A549 (cell line): ENCODE measurements at regions not wholly inside any gene's neighbourhood (a gene's known extent, or its start where the extent isn't known, plus 50 kb on each side); places are given as distances from the start of the nearest gene placed in this dataset.

Source experiments
- ATAC-seq, 2 experiments: fragments of 200-7000 bp in 1 of 2; fragments of >200 bp in 1 of 2; cut with Nextera tagmentation in 1 of 2; cut with Tn5 transposase in 1 of 2; 3 replicates each; pipeline versions ENCODE4 v1.8.0 to v1.9.1; 2018 to 2020; ENCODE audit warnings: mild to moderate bottlenecking in 1 of 2, moderate library complexity in 1 of 2
- CTCF ChIA-PET: fragments of 300-600 bp; sonication (Branson Sonifier 250); formaldehyde crosslinking; extraction: SDS; loops from one replicate; lab custom pipeline; 2021; ENCODE audit warnings: antibody characterized with exemption, inconsistent platforms; lab: Yijun Ruan, JAX
- POLR2A ChIA-PET: fragments of 350-600 bp; formaldehyde crosslinking; extraction: SDS; loops from one replicate; lab custom pipeline; 2021; ENCODE audit warnings: antibody characterized with exemption, inconsistent platforms; lab: Yijun Ruan, JAX
- DNase-seq, 2 experiments: peaks; one replicate each; pipeline versions ENCODE4 v3.0.0 to v3.0.0-alpha.2; 2011 to 2016; ENCODE audit warnings: low read depth in 1 of 2, low spot score in 1 of 2
- FAIRE-seq: peaks from 2 replicates; lab custom pipeline; 2011; peaks lifted over from hg19 to GRCh38; lab: Jason Lieb, UNC
- H3K27ac ChIP-seq, 2 experiments: fragments of >200 bp; sonication (Bioruptor Twin); formaldehyde crosslinking; 3 replicates each; pipeline ENCODE4 v1.5.1; 2016 to 2017
- H3K4me1 ChIP-seq: fragments of >200 bp; sonication (Bioruptor Twin); formaldehyde crosslinking; 3 replicates; pipeline ENCODE4 v1.6.1; 2016
- H3K4me2 ChIP-seq: fragments of >200 bp; sonication (Bioruptor Twin); formaldehyde crosslinking; 3 replicates; pipeline ENCODE4 v1.6.1; 2016
- H3K4me3 ChIP-seq: fragments of >200 bp; sonication (Bioruptor Twin); formaldehyde crosslinking; 3 replicates; pipeline ENCODE4 v1.5.1; 2016
- H3K9me3 ChIP-seq: fragments of >200 bp; sonication (Bioruptor Twin); formaldehyde crosslinking; 3 replicates; pipeline ENCODE4 v1.6.1; 2016
- ATOH8 ChIP-seq: fragments of 250-450 bp; sonication (Bioruptor Pico); IDR thresholded peaks from 2 replicates; pipeline ENCODE4 v1.5.0; 2020; ENCODE audit warnings: low read depth, mild to moderate bottlenecking, moderate library complexity
- CBX2 ChIP-seq: fragments of 200-600 bp; sonication (generic); IDR thresholded peaks from 2 replicates; pipeline ENCODE4 v1.6.1; 2016; ENCODE audit warnings: low read depth, mild to moderate bottlenecking, borderline replicate concordance
- CBX8 ChIP-seq: fragments of 200-600 bp; sonication (generic); IDR thresholded peaks from 2 replicates; pipeline ENCODE4 v1.6.1; 2016
- CEBPB ChIP-seq, 2 experiments: fragments of >200 bp in 1 of 2; sonication (Bioruptor Twin) in 1 of 2; formaldehyde crosslinking in 1 of 2; IDR thresholded peaks; 2 replicates each; pipeline ENCODE4 v1.6.1; 2012 to 2016
- CHD2 ChIP-seq: fragments of 150-350 bp; IDR thresholded peaks from 2 replicates; pipeline ENCODE4 v1.6.1; 2014; ENCODE audit warnings: low read length; ENCODE audit not compliant: partially characterized antibody
- FOSB ChIP-seq: fragments of 250-450 bp; sonication (Bioruptor Pico); IDR thresholded peaks from 2 replicates; pipeline ENCODE4 v1.5.0; 2020; ENCODE audit warnings: mild to moderate bottlenecking, moderate library complexity
- FOSL2 ChIP-seq, 2 experiments: fragments of 450-650 bp in 1 of 2; fragments of >200 bp in 1 of 2; sonication (Bioruptor Twin) in 1 of 2; formaldehyde crosslinking; IDR thresholded peaks; 2 replicates each; pipeline versions ENCODE4 v1.5.0 to v1.6.1; 2016 to 2020; ENCODE audit warnings: mild to moderate bottlenecking in 1 of 2, moderate library complexity in 1 of 2
- FOXS1 ChIP-seq: fragments of 250-450 bp; sonication (Bioruptor Pico); IDR thresholded peaks from 2 replicates; pipeline ENCODE4 v1.5.0; 2020; ENCODE audit warnings: mild to moderate bottlenecking, moderate library complexity
- HDAC2 ChIP-seq: fragments of 200-600 bp; sonication (generic); IDR thresholded peaks from 2 replicates; pipeline ENCODE4 v1.6.1; 2016
- HES2 ChIP-seq: fragments of >200 bp; sonication (Bioruptor Twin); formaldehyde crosslinking; IDR thresholded peaks from 2 replicates; pipeline ENCODE4 v1.6.1; 2016
- HOXA7 ChIP-seq: fragments of 250-450 bp; sonication (Bioruptor Pico); IDR thresholded peaks from 2 replicates; pipeline ENCODE4 v1.5.0; 2020; ENCODE audit warnings: mild to moderate bottlenecking, moderate library complexity
- HOXB13 ChIP-seq: fragments of 250-450 bp; sonication (Bioruptor Pico); IDR thresholded peaks from 2 replicates; pipeline ENCODE4 v1.5.0; 2020; ENCODE audit warnings: low read depth, mild to moderate bottlenecking, moderate library complexity
- KDM5A ChIP-seq: fragments of 200-600 bp; sonication (generic); IDR thresholded peaks from 2 replicates; pipeline ENCODE4 v1.6.1; 2016; ENCODE audit warnings: antibody characterized with exemption, mild to moderate bottlenecking
- NFE2L2 ChIP-seq: fragments of 150-350 bp; conservative IDR thresholded peaks from 2 replicates; pipeline ENCODE4 v1.6.1; 2014; ENCODE audit warnings: low read length
- PBX3 ChIP-seq: IDR thresholded peaks from 2 replicates; pipeline ENCODE4 v1.6.1; 2012
- PHF8 ChIP-seq: fragments of 200-600 bp; sonication (generic); IDR thresholded peaks from 2 replicates; pipeline ENCODE4 v1.6.1; 2016; ENCODE audit warnings: low read depth, mild to moderate bottlenecking, antibody characterized with exemption, moderate library complexity, borderline replicate concordance
- RAD21 ChIP-seq, 2 experiments: fragments of >200 bp in 1 of 2; sonication (Bioruptor Twin) in 1 of 2; formaldehyde crosslinking in 1 of 2; IDR thresholded peaks in 1 of 2; conservative IDR thresholded peaks in 1 of 2; 2 replicates in 1 of 2; 3 replicates in 1 of 2; pipeline ENCODE4 v1.6.1; 2012 to 2018; ENCODE audit warnings: inconsistent platforms in 1 of 2
- REST ChIP-seq: fragments of 200-600 bp; sonication (generic); IDR thresholded peaks from 2 replicates; pipeline ENCODE4 v1.6.1; 2016; ENCODE audit warnings: antibody characterized with exemption, mild to moderate bottlenecking, moderate library complexity
- RFX5 ChIP-seq: fragments of 450-650 bp; IDR thresholded peaks from 2 replicates; pipeline ENCODE4 v1.7.1; 2014; ENCODE audit warnings: antibody characterized with exemption, mild to moderate bottlenecking, moderate library complexity
- TP53 ChIP-seq: fragments of 250-450 bp; sonication (Bioruptor Pico); IDR thresholded peaks from 2 replicates; pipeline ENCODE4 v1.5.0; 2021; ENCODE audit warnings: mild to moderate bottlenecking, moderate library complexity
- USF2 ChIP-seq: fragments of 450-650 bp; IDR thresholded peaks from 2 replicates; pipeline ENCODE4 v1.6.1; 2014; ENCODE audit warnings: antibody characterized with exemption
- ZC3H11A ChIP-seq: fragments of 450-650 bp; IDR thresholded peaks from 2 replicates; pipeline ENCODE4 v1.6.1; 2014; ENCODE audit warnings: antibody characterized with exemption, mild to moderate bottlenecking
- ZSCAN20 ChIP-seq: fragments of 250-450 bp; sonication (Bioruptor Pico); IDR thresholded peaks from 2 replicates; pipeline ENCODE4 v1.8.0; 2022; ENCODE audit warnings: mild to moderate bottlenecking, moderate library complexity
- WGBS: methylation state at CpG from one replicate; pipeline ENCODE4 v1.1.6; 2017; ENCODE audit errors: missing lambda C conversion rate; 5-methylcytosine and 5-hydroxymethylcytosine counted together

- H3K4me1 ChIP-seq: no peaks in the 10 kb centered on the region
- no peak for ATAC-seq
- POLR2A ChIA-PET: no interaction called here
- CTCF ChIA-PET: no interaction called here
- no peak for TF ChIP-seq CBX8
- TF ChIP-seq CBX2: no peak
- TF ChIP-seq RFX5: no peak
- TF ChIP-seq KDM5A: no peak
- no peak for TF ChIP-seq ZSCAN20
- no peak for TF ChIP-seq FOSL2 (IDR thresholded peaks at IDR 0.05)
- no peak for TF ChIP-seq FOSL2 (CRISPR knock-in tag; IDR thresholded peaks at IDR 0.05)
- TF ChIP-seq FOSB (CRISPR knock-in tag): no peak
- no peak for TF ChIP-seq TP53 (CRISPR knock-in tag)
- no peak for TF ChIP-seq USF2
- no peak for TF ChIP-seq FOXS1 (CRISPR knock-in tag)
- no peak for TF ChIP-seq CHD2
- no peak for TF ChIP-seq HOXA7 (CRISPR knock-in tag)
- no peak for TF ChIP-seq HES2
- no peak for TF ChIP-seq CEBPB (IDR thresholded peaks at IDR 0.05)
- no peak for TF ChIP-seq NFE2L2
- TF ChIP-seq RAD21 (conservative IDR thresholded peaks at IDR 0.05 in 1 of 2, IDR thresholded peaks at IDR 0.05 in 1 of 2): no peak
- TF ChIP-seq HOXB13 (CRISPR knock-in tag): no peak
- TF ChIP-seq ATOH8: no peak
- TF ChIP-seq, all 56 proteins: peak for 0
- Histone ChIP-seq H3K4me2 (no peak overlapping the region), H3K27ac (no peak overlapping the region), H3K4me3 (no peak overlapping the region), H3K9me3 (no peaks in the 10 kb centered on the region)
- DNase-seq: no peak
- no peak for FAIRE-seq
- 22% methylated on average over 19 of the region's 19 CpGs for WGBS
These were observed 567.2 kb downstream of the NPHP4 start for GRCh38 chr1:5424802-5425703.

GRCh38 chr1:5423109-5423508 lies 569.1 kb downstream of the NPHP4 start:
- no peak overlapping the region for H3K4me2 ChIP-seq
- no peak for DNase-seq
- CTCF ChIA-PET: no interaction called here
- TF ChIP-seq PBX3: no peak
- no peak for TF ChIP-seq USF2
- TF ChIP-seq PHF8: no peak
- TF ChIP-seq FOXS1 (CRISPR knock-in tag): no peak
- no peak for TF ChIP-seq HDAC2
- no peak for TF ChIP-seq HES2
- no peak for TF ChIP-seq REST
- no peak for TF ChIP-seq CBX8
- TF ChIP-seq NFE2L2: no peak
- TF ChIP-seq ZC3H11A: no peak
- no peak overlapping the region for H3K4me3 ChIP-seq
- no peak for FAIRE-seq
- no peaks in the 10 kb centered on the region for H3K4me1 ChIP-seq
- no peaks in the 10 kb centered on the region for H3K9me3 ChIP-seq
- POLR2A ChIA-PET: no interaction called here
- WGBS: under 1% methylated on average over 8 of the region's 10 CpGs
- no peak for ATAC-seq
- no peak overlapping the region for H3K27ac ChIP-seq
